NCI-H526 treated with DMSO at 0.1 percent for 48 hours (cell line): ENCODE measurements at regions not wholly inside any gene's neighbourhood (a gene's known extent, or its start where the extent isn't known, plus 50 kb on each side); places are given as distances from the start of the nearest gene placed in this dataset.
"Not testable (repeated sequence)": the region's sequence is repeated elsewhere in the genome, so short reads cannot be mapped to it uniquely, and the experiment has no call there.

Experiments
- DNase-seq: peaks from one replicate; lab custom pipeline; 2025; lab: John Stamatoyannopoulos, UW

- DNase-seq = not testable (repeated sequence)
Measured at GRCh38 chr5:128730021-128730420, 192.0 kb upstream of the FBN2 start.

DNA sequence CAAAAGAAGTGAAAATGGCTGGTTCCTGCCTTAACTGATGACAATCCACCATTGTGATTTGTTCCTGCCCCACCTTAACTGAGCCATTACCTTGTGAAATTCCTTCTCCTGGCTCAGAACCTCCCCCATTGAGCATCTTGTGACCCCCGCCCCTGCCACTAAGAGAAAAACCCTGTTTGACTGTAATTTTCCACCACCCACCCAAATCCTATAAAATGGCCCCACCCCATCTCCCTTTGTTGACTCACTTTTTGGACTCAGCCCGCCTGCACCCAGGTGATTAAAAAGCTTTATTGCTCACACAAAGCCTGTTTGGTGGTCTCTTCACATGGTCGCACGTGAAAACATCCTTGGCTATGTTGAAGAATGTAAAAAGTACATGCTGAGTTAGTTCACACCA is 197.6 kb upstream of the FBN2 start:
- not testable (repeated sequence) for DNase-seq

DNA sequence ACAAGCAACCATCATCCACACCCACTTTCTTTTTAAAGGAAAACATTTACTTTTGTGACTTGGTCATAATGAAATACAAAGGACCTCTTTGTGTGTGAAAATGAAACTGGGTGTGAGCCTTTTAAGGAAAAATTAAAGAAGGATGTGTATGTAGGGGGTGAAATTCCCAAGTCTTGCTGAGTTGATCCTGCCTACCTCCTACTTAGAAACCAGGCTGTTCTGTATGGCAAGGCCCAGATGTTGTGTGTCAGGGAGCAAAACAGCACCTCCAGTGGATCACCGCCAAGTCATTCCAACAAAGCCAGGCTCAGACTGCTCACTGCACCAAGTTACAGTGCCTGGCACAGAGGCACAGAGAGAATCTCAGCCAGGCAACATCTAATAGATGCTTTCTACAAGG is 198.5 kb upstream of the FBN2 start:
- no peak for DNase-seq

DNA sequence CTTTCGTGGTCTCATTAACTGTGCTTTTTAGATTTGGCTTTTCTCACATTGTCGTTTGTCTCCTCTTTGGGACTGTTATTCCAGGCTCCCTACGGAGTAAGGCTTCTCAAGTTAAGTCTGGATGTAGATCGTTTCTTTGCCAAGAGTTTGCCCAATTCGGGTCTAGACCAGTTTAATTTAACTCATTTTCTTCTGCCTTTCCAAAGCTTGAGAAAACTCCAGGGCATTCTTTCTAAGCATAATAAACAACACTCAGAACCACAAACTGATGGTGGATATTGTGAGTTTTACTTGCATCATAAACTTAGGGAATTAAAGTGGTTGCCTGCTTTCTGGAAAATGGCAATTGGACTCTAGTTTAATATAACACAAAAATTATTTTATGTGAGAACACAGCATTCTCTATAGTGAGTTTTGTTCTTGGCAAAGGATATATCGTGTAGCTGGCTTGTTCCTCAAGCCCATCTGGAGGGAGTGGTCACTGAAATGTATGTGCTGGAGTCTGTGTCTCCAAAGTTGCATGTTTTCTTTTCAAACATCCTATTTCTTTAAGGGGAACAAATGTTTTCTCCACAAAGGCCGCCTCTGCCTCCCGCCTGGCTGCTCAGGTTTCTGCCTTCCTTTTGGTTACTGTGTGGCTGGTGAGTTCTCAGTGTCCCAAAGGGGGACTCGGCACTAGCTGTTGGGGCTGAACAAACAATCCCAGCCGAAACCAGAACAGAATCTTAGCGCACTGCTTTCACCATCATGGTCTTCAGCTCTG is 211.3 kb upstream of the FBN2 start:
- DNase-seq = no peak

- no peak for DNase-seq
Measured at GRCh38 chr5:128750155-128750554, 212.1 kb upstream of the FBN2 start.

GRCh38 chr5:128757196-128757959 is 207.9 kb upstream of the SLC27A6 start:
- no peak for DNase-seq

GRCh38 chr5:128762661-128763306 is 202.5 kb upstream of the SLC27A6 start:
- no peak for DNase-seq

- no peak for DNase-seq
Measured at GRCh38 chr5:128763321-128763720, 202.0 kb upstream of the SLC27A6 start.

GRCh38 chr5:128764601-128765310 is 200.5 kb upstream of the SLC27A6 start:
- DNase-seq = no peak

- no peak for DNase-seq
Measured at GRCh38 chr5:128765448-128766061, 199.7 kb upstream of the SLC27A6 start.

DNA sequence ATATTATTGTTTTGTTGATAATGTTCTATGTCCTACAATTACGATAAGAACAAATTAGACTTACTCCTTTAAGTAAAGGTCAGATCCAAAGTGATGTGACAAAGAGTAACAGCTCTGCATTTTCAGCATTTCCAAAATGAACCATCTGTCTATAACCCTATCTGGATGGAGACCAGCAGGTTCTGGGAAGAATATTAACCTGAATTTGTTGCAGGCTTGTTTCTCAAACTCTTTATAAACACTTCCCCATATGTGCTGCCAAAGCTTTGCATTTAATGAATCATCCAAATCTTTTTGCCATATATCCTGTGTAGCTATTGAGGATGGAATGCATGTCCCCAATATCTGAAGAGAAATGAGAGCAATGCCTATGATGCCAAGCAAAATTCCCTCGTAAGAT is 198.9 kb upstream of the SLC27A6 start:
- DNase-seq = no peak

GRCh38 chr5:128770907-128771306 is 194.4 kb upstream of the SLC27A6 start:
- DNase-seq = no peak

GRCh38 chr5:128772356-128772755 is 192.9 kb upstream of the SLC27A6 start:
- no peak for DNase-seq

- DNase-seq = no peak
Measured at GRCh38 chr5:128773378-128773777, 191.9 kb upstream of the SLC27A6 start.

- DNase-seq = no peak
Measured at GRCh38 chr5:128774605-128775004, 190.7 kb upstream of the SLC27A6 start.

DNA sequence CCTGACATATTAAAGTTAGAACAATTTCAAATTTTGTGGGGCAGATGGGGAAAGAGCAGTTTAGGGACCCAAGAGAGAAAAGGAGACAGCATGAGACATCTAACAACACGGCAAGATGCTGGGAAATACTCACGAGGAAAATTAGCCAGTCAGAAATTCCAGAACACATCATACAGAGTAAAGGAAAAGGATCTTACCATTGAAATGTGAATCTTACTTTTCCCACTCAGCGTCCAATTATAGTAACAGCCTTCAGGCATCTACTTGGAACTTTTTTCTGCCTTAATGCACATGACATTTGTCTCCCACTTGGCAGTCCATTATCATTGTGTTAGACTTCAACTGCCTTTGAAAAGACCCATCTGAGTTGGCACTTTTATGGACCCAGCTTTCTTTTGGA is 189.7 kb upstream of the SLC27A6 start:
- DNase-seq = no peak

- DNase-seq = no peak
Measured at GRCh38 chr5:128777052-128777451, 188.2 kb upstream of the SLC27A6 start.

- no peak for DNase-seq
Measured at GRCh38 chr5:128778474-128778873, 186.8 kb upstream of the SLC27A6 start.

DNA sequence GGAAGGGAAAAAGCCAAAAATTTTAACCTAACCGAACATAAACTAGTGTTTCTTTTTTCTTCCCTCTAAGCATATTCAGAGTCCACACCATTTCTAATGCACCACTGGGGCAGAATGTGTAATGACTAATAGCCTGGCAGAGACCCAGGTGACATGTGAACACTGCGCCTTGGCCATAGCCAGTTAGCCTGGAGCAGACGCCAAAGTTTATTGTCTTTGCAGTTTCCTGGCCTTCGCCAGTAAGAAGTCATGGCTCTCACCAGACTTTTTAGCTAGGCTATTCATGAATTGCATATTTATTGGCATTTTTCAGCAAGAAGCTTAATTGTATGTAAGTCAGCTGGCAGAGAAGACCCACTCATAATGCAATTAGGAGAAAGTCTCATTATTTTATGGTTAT is 182.8 kb upstream of the SLC27A6 start:
- DNase-seq = no peak

- no peak for DNase-seq
Measured at GRCh38 chr5:128784726-128785125, 180.6 kb upstream of the SLC27A6 start.

DNA sequence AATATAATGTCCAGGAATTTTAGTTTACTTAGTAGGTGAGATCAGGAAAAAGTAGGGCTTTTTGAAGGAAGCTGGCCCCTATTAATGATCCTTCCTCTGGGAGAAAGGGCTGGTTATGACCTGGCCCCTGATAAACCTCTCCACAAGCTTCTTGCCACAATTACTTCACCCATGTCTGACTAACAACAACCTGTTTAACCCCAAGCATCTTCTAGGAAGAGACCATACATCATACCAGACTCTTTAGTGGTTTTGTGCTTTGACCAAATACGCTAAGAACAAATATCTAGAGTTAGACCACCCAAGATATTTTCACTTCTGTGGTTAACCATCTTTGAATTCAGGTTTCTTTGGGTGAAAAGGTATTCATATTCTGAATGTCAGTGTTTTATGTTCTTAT is 174.0 kb upstream of the SLC27A6 start:
- no peak for DNase-seq

GRCh38 chr5:128796506-128796905 is 168.8 kb upstream of the SLC27A6 start:
- no peak for DNase-seq
